ENCODE measurements at regions not wholly inside any gene's neighbourhood (a gene's known extent, or its start where the extent isn't known, plus 50 kb on each side); places are given as distances from the start of the nearest gene placed in this dataset.
A peak's percentile ranks its signal among the peaks of the same experiment; 100 is the strongest.

- DNase-seq (peak; percentile 32), ATAC-seq (ENCODE audit: low read depth) (no peak)
- ChIA-PET CTCF (interaction anchor here (1.0 kb wide), 1 partner anchor 22 kb away, joined by 3 read pairs; no protein-coding TSS in a partner anchor), POLR2A (ENCODE audit: unreplicated experiment) (no interaction called here)
- H2BK15ac ChIP-seq (ENCODE audit: low read depth, low read length): peak overlapping the region; percentile 55; the same call in 2 of the 3 replicates
- H2BK5ac ChIP-seq (ENCODE audit: low read depth, low read length, poor library complexity, severe bottlenecking): no peak overlapping the region
- in situ Hi-C loops (cut with MboI; ENCODE audit: low sequenced_read_pairs) (no loop called here), intact Hi-C loops (cut with micrococcal nuclease) (no loop called here), dilution Hi-C loops (cut with HindIII; ENCODE audit: low sequenced_read_pairs, unreplicated experiment) (no loop called here)
- peak overlapping the region; percentile 53; the same call in 1 of the 2 replicates for H2BK120ac ChIP-seq (ENCODE audit: low read depth, low read length)
- peak overlapping the region; percentile 63 for H3K4ac ChIP-seq (ENCODE audit: low read depth, low read length)
- no peak overlapping the region for H3K23ac ChIP-seq (ENCODE audit: low read depth, low read length)
- H3K56ac ChIP-seq (ENCODE audit: extremely low read depth, insufficient read depth, low read length): 0 out of 2 replicates have a peak overlapping the region, but pooled peaks have one; percentile 7
- no peak overlapping the region for H3K4me2 ChIP-seq (ENCODE audit: low read depth, low read length)
- peak overlapping the region; percentile 10; the same call in 1 of the 2 replicates for H3K18ac ChIP-seq (ENCODE audit: low read depth, low read length)
- no TSS peak for BruUV-seq (replicated peaks)
- no peaks in the 10 kb centered on the region for H3K36me3 ChIP-seq (ENCODE audit: control insufficient read depth, insufficient read depth, low read length)
- H3K27me3 ChIP-seq (ENCODE audit: control insufficient read depth, insufficient read depth, low read length): no peaks in the 10 kb centered on the region
- H3K9me1 ChIP-seq (ENCODE audit: insufficient read depth, low read length): peaks cover 28% of the 10 kb centered on the region
- H2AFZ ChIP-seq (replicated peaks; ENCODE audit: low read length, poor library complexity): peak overlapping the region; percentile 29
- peak overlapping the region in 1 of 2 experiments; percentile 14; a peak in 2 of 4 replicates for H4K8ac ChIP-seq (ENCODE audit: low read depth in 2 of 2, low read length in 2 of 2)
- no peaks in the 10 kb centered on the region for H4K20me1 ChIP-seq (ENCODE audit: insufficient read depth, low read length)
- no peak overlapping the region for H3K9ac ChIP-seq (ENCODE audit: low read depth, low read length)
- peak overlapping the region; percentile 70 for H2AK5ac ChIP-seq (ENCODE audit: low read depth, low read length)
- WGBS, 2 experiments (ENCODE audit: extremely low coverage in 2 of 2, insufficient read length in 1 of 2): no CpG with 5 or more reads among the region's 6 CpGs
- no peak overlapping the region for H3K4me3 ChIP-seq (ENCODE audit: insufficient read depth, low read depth, low read length)
- H2BK20ac ChIP-seq (ENCODE audit: low read depth, low read length): peak overlapping the region; percentile 50; the same call in 1 of the 2 replicates
- H3K9me3 ChIP-seq (ENCODE audit: control insufficient read depth, insufficient read depth, low read length): no peaks in the 10 kb centered on the region
- H2AK9ac ChIP-seq (replicated peaks; ENCODE audit: low read depth, low read length, poor library complexity): no peak overlapping the region
- peak overlapping the region; percentile 33 for H4K91ac ChIP-seq (ENCODE audit: insufficient read depth, low read depth, low read length)
- H3K4me1 ChIP-seq (ENCODE audit: control insufficient read depth, insufficient read depth, low read length): peaks cover 34% of the 10 kb centered on the region
- H3K79me1 ChIP-seq (ENCODE audit: low read depth in 1 of 2, low read length in 2 of 2): no peaks in the 10 kb centered on the region
- H3K14ac ChIP-seq (replicated peaks; ENCODE audit: low read depth, low read length): peak overlapping the region; percentile 34
- no peak for TF ChIP-seq CHD1 (IDR thresholded peaks at IDR 0.05; ENCODE audit: low read depth, low read length)
- TF ChIP-seq RFX5 (IDR thresholded peaks at IDR 0.05; ENCODE audit: low read depth, low read length): no peak
- TF ChIP-seq USF2 (IDR thresholded peaks at IDR 0.05; ENCODE audit: low read depth, low read length): no peak
- TF ChIP-seq MXI1 (IDR thresholded peaks at IDR 0.05; ENCODE audit: borderline replicate concordance, low read depth, low read length): no peak
- TF ChIP-seq MAFK (IDR thresholded peaks at IDR 0.05; ENCODE audit: low read depth, low read length): no peak
- no peak for TF ChIP-seq POLR2A (IDR thresholded peaks at IDR 0.05; ENCODE audit: low read depth, low read length)
- TF ChIP-seq RCOR1 (IDR thresholded peaks at IDR 0.05; ENCODE audit: insufficient replicate concordance, low read length): no peak
- TF ChIP-seq, protein P1, sequence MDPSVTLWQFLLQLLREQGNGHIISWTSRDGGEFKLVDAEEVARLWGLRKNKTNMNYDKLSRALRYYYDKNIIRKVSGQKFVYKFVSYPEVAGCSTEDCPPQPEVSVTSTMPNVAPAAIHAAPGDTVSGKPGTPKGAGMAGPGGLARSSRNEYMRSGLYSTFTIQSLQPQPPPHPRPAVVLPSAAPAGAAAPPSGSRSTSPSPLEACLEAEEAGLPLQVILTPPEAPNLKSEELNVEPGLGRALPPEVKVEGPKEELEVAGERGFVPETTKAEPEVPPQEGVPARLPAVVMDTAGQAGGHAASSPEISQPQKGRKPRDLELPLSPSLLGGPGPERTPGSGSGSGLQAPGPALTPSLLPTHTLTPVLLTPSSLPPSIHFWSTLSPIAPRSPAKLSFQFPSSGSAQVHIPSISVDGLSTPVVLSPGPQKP (IDR thresholded peaks at IDR 0.05; ENCODE audit: borderline replicate concordance, low read depth, low read length): no peak
- TF ChIP-seq NFE2L2 (IDR thresholded peaks at IDR 0.05; ENCODE audit: low read depth, low read length): no peak
- TF ChIP-seq SMC3 (IDR thresholded peaks at IDR 0.05; ENCODE audit: low read depth, low read length): no peak
- no peak for TF ChIP-seq FOS (IDR thresholded peaks at IDR 0.05; ENCODE audit: low read depth, low read length)
- TF ChIP-seq RAD21 (IDR thresholded peaks at IDR 0.05; ENCODE audit: low read length): no peak
- no peak for TF ChIP-seq CTCF (conservative IDR thresholded peaks at IDR 0.05; ENCODE audit: low read depth, low read length)
- no peak overlapping the region for H4K5ac ChIP-seq (ENCODE audit: low read depth, low read length)
- no peak overlapping the region for H3K27ac ChIP-seq (ENCODE audit: insufficient read depth, low read length)
Observed at GRCh38 chr21:38956007-38956406, 150.3 kb downstream of the ETS2 start.
